IgD-negative memory B cell (primary cell): ENCODE measurements at regions not wholly inside any gene's neighbourhood (a gene's known extent, or its start where the extent isn't known, plus 50 kb on each side); places are given as distances from the start of the nearest gene placed in this dataset.

Source experiments
- H3K27ac Mint-ChIP-seq, 3 donors: one replicate each; pipeline ENCODE4 v1.8.0; 2020 to 2022; ENCODE audit warnings: mild to moderate bottlenecking in 3 of 3, mixed read lengths in 3 of 3, moderate library complexity in 1 of 3
- H3K27me3 Mint-ChIP-seq: one replicate; pipeline ENCODE4 v1.8.0; 2021; ENCODE audit warnings: mixed read lengths
- H3K36me3 Mint-ChIP-seq: one replicate; pipeline ENCODE4 v1.8.0; 2020; ENCODE audit warnings: mild to moderate bottlenecking, mixed read lengths
- H3K4me1 Mint-ChIP-seq, 3 donors: one replicate each; pipeline ENCODE4 v1.8.0; 2020 to 2022; ENCODE audit warnings: mixed read lengths in 3 of 3, mild to moderate bottlenecking in 1 of 3
- H3K4me3 Mint-ChIP-seq, 4 donors: one replicate each; pipeline ENCODE4 v1.8.0; 2020 to 2022; ENCODE audit warnings: mild to moderate bottlenecking in 4 of 4, mixed read lengths in 4 of 4, moderate library complexity in 3 of 4
- H3K9me3 Mint-ChIP-seq, 3 donors: one replicate each; pipeline ENCODE4 v1.8.0; 2020 to 2021; ENCODE audit warnings: mixed read lengths in 3 of 3, mild to moderate bottlenecking in 1 of 3

GRCh38 chr6:91149246-91149955 lies 562.5 kb upstream of the MAP3K7 start:
- Mint-ChIP-seq H3K9me3 (peaks cover 2 to 3% (median 3%) of the 10 kb centered on the region in 3 donors), H3K36me3 (no peaks in the 10 kb centered on the region), H3K27ac (no peak overlapping the region), H3K4me1 (no peaks in the 10 kb centered on the region), H3K27me3 (no peaks in the 10 kb centered on the region), H3K4me3 (no peak overlapping the region)

- Mint-ChIP-seq H3K36me3 (no peaks in the 10 kb centered on the region), H3K27me3 (no peaks in the 10 kb centered on the region), H3K4me1 (no peaks in the 10 kb centered on the region), H3K27ac (no peak overlapping the region), H3K9me3 (peaks cover 2 to 3% (median 3%) of the 10 kb centered on the region in 3 donors), H3K4me3 (no peak overlapping the region)
Observed at GRCh38 chr6:91144126-91144525, 557.3 kb upstream of the MAP3K7 start.

GRCh38 chr6:91142154-91142553 lies 555.3 kb upstream of the MAP3K7 start:
- H3K9me3 Mint-ChIP-seq: peaks cover 2 to 3% (median 3%) of the 10 kb centered on the region in 3 donors
- H3K36me3 Mint-ChIP-seq: no peaks in the 10 kb centered on the region
- H3K4me3 Mint-ChIP-seq: no peak overlapping the region
- H3K4me1 Mint-ChIP-seq: no peaks in the 10 kb centered on the region
- H3K27me3 Mint-ChIP-seq: no peaks in the 10 kb centered on the region
- H3K27ac Mint-ChIP-seq: no peak overlapping the region

- H3K36me3 Mint-ChIP-seq: no peaks in the 10 kb centered on the region
- H3K4me1 Mint-ChIP-seq: no peaks in the 10 kb centered on the region
- no peaks in the 10 kb centered on the region for H3K27me3 Mint-ChIP-seq
- H3K4me3 Mint-ChIP-seq: no peak overlapping the region
- peaks cover 0 to 3% (median 0%) of the 10 kb centered on the region in 3 donors for H3K9me3 Mint-ChIP-seq
- no peak overlapping the region for H3K27ac Mint-ChIP-seq
Observed at GRCh38 chr6:91141346-91141745, 554.5 kb upstream of the MAP3K7 start.

- Mint-ChIP-seq H3K9me3 (peaks cover 0 to 2% (median 0%) of the 10 kb centered on the region in 3 donors), H3K27ac (no peak overlapping the region), H3K4me3 (no peak overlapping the region), H3K4me1 (no peaks in the 10 kb centered on the region), H3K36me3 (no peaks in the 10 kb centered on the region), H3K27me3 (no peaks in the 10 kb centered on the region)
Observed at GRCh38 chr6:91140449-91140848, 553.6 kb upstream of the MAP3K7 start.

- peaks cover 0 to 3% (median 0%) of the 10 kb centered on the region in 3 donors for H3K9me3 Mint-ChIP-seq
- H3K27me3 Mint-ChIP-seq: no peaks in the 10 kb centered on the region
- no peaks in the 10 kb centered on the region for H3K4me1 Mint-ChIP-seq
- H3K36me3 Mint-ChIP-seq: no peaks in the 10 kb centered on the region
- no peak overlapping the region for H3K27ac Mint-ChIP-seq
- peak overlapping the region in 1 of 4 donors; percentile 27 for H3K4me3 Mint-ChIP-seq
Observed at GRCh38 chr6:91137286-91137685, 550.4 kb upstream of the MAP3K7 start.

- Mint-ChIP-seq H3K27me3 (no peaks in the 10 kb centered on the region), H3K9me3 (peaks cover 0 to 3% (median 3%) of the 10 kb centered on the region in 3 donors), H3K27ac (no peak overlapping the region), H3K4me1 (no peaks in the 10 kb centered on the region), H3K36me3 (no peaks in the 10 kb centered on the region), H3K4me3 (no peak overlapping the region)
Observed at GRCh38 chr6:91135406-91136103, 548.7 kb upstream of the MAP3K7 start.

- H3K36me3 Mint-ChIP-seq: no peaks in the 10 kb centered on the region
Observed at GRCh38 chr6:91132461-91132860, 545.6 kb upstream of the MAP3K7 start.

GRCh38 chr6:91130126-91130525 lies 543.3 kb upstream of the MAP3K7 start:
- no peaks in the 10 kb centered on the region for H3K27me3 Mint-ChIP-seq
- H3K27ac Mint-ChIP-seq: no peak overlapping the region
- H3K9me3 Mint-ChIP-seq: peaks cover 3 to 6% (median 3%) of the 10 kb centered on the region in 3 donors
- no peaks in the 10 kb centered on the region for H3K4me1 Mint-ChIP-seq
- no peaks in the 10 kb centered on the region for H3K36me3 Mint-ChIP-seq
- H3K4me3 Mint-ChIP-seq: no peak overlapping the region

More at GRCh38 chr6:91132461-91132860, 545.6 kb upstream of the MAP3K7 start:
- H3K27ac Mint-ChIP-seq: no peak overlapping the region
- peaks cover 3 to 4% (median 3%) of the 10 kb centered on the region in 3 donors for H3K9me3 Mint-ChIP-seq
- H3K27me3 Mint-ChIP-seq: no peaks in the 10 kb centered on the region
- no peaks in the 10 kb centered on the region for H3K4me1 Mint-ChIP-seq
- no peak overlapping the region for H3K4me3 Mint-ChIP-seq

- no peaks in the 10 kb centered on the region for H3K36me3 Mint-ChIP-seq
- H3K27ac Mint-ChIP-seq: no peak overlapping the region
- H3K4me1 Mint-ChIP-seq: no peaks in the 10 kb centered on the region
- H3K9me3 Mint-ChIP-seq: peaks cover 3 to 6% (median 3%) of the 10 kb centered on the region in 3 donors
- no peak overlapping the region for H3K4me3 Mint-ChIP-seq
- H3K27me3 Mint-ChIP-seq: no peaks in the 10 kb centered on the region
Observed at GRCh38 chr6:91127752-91128151, 540.9 kb upstream of the MAP3K7 start.

- Mint-ChIP-seq H3K27ac (no peak overlapping the region), H3K27me3 (no peaks in the 10 kb centered on the region), H3K36me3 (no peaks in the 10 kb centered on the region), H3K4me3 (no peak overlapping the region), H3K9me3 (peaks cover 2 to 6% (median 3%) of the 10 kb centered on the region in 3 donors), H3K4me1 (no peaks in the 10 kb centered on the region)
Observed at GRCh38 chr6:91126876-91127275, 540.0 kb upstream of the MAP3K7 start.

- Mint-ChIP-seq H3K4me1 (no peaks in the 10 kb centered on the region), H3K9me3 (peaks cover 0 to 3% (median 0%) of the 10 kb centered on the region in 3 donors), H3K4me3 (no peak overlapping the region), H3K27me3 (no peaks in the 10 kb centered on the region), H3K36me3 (no peaks in the 10 kb centered on the region), H3K27ac (no peak overlapping the region)
Observed at GRCh38 chr6:91117550-91117949, 530.7 kb upstream of the MAP3K7 start.

GRCh38 chr6:91114123-91114708 lies 527.3 kb upstream of the MAP3K7 start:
- H3K4me3 Mint-ChIP-seq: no peak overlapping the region
- peaks cover 0 to 2% (median 0%) of the 10 kb centered on the region in 3 donors for H3K9me3 Mint-ChIP-seq
- no peaks in the 10 kb centered on the region for H3K4me1 Mint-ChIP-seq
- H3K27ac Mint-ChIP-seq: no peak overlapping the region
- H3K36me3 Mint-ChIP-seq: no peaks in the 10 kb centered on the region
- H3K27me3 Mint-ChIP-seq: no peaks in the 10 kb centered on the region

GRCh38 chr6:91106083-91106482 lies 519.2 kb upstream of the MAP3K7 start:
- peaks cover 1% of the 10 kb centered on the region for H3K27me3 Mint-ChIP-seq

GRCh38 chr6:91105532-91105931 lies 518.7 kb upstream of the MAP3K7 start:
- Mint-ChIP-seq H3K36me3 (no peaks in the 10 kb centered on the region), H3K27ac (no peak overlapping the region), H3K27me3 (peaks cover 1% of the 10 kb centered on the region), H3K9me3 (no peaks in the 10 kb centered on the region), H3K4me1 (no peaks in the 10 kb centered on the region), H3K4me3 (no peak overlapping the region)

More at GRCh38 chr6:91106083-91106482, 519.2 kb upstream of the MAP3K7 start:
- no peaks in the 10 kb centered on the region for H3K4me1 Mint-ChIP-seq
- H3K9me3 Mint-ChIP-seq: no peaks in the 10 kb centered on the region
- no peak overlapping the region for H3K27ac Mint-ChIP-seq
- H3K36me3 Mint-ChIP-seq: no peaks in the 10 kb centered on the region
- H3K4me3 Mint-ChIP-seq: no peak overlapping the region
